SK-N-MC (cell line): ENCODE measurements at regions not wholly inside any gene's neighbourhood (a gene's known extent, or its start where the extent isn't known, plus 50 kb on each side); places are given as distances from the start of the nearest gene placed in this dataset.

ENCODE experiments used
- EZH2 ChIP-seq: fragments of 200-600 bp; sonication (generic); IDR thresholded peaks from one replicate; pipeline ENCODE4 v1.6.1; 2017; ENCODE audit warnings: antibody characterized with exemption
- FOXP2 ChIP-seq: optimal IDR thresholded peaks from 2 replicates; pipeline ENCODE3; 2011; ENCODE audit warnings: mild to moderate bottlenecking, moderate library complexity; ENCODE audit not compliant: insufficient read depth; ENCODE audit errors: extremely low read length, control extremely low read depth
- POLR2AphosphoS5 ChIP-seq: IDR thresholded peaks from 2 replicates; pipeline ENCODE4 v1.6.1; 2012; ENCODE audit warnings: mild to moderate bottlenecking, low read depth, low read length, borderline replicate concordance

GRCh38 chr5:122541388-122541787 lies 229.4 kb downstream of the SNCAIP start:
- TF ChIP-seq FOXP2 (no peak), POLR2AphosphoS5 (no peak), EZH2 (no peak)
